ENCODE measurements at regions not wholly inside any gene's neighbourhood (a gene's known extent, or its start where the extent isn't known, plus 50 kb on each side); places are given as distances from the start of the nearest gene placed in this dataset.

DNA sequence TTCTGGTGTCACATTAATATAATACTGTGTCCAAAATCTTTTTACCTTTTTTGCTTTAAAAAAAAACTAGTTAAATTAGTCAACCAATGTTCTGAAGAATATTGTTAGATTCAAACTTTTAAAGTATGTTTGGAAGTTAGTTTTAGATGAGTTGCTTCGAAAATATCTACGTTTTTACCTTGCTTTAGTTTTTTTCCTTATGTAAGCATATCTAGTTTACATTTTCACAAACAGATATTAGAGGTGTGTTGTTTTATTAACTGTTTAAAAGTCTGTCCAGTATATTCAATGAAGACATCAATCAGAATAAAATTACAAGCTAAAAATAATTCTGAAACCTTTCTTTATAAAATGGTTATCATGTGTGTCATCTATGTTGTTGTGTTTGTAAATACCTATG, 375.0 kb upstream of the BTBD3 start:
- TF ChIP-seq, protein P1, sequence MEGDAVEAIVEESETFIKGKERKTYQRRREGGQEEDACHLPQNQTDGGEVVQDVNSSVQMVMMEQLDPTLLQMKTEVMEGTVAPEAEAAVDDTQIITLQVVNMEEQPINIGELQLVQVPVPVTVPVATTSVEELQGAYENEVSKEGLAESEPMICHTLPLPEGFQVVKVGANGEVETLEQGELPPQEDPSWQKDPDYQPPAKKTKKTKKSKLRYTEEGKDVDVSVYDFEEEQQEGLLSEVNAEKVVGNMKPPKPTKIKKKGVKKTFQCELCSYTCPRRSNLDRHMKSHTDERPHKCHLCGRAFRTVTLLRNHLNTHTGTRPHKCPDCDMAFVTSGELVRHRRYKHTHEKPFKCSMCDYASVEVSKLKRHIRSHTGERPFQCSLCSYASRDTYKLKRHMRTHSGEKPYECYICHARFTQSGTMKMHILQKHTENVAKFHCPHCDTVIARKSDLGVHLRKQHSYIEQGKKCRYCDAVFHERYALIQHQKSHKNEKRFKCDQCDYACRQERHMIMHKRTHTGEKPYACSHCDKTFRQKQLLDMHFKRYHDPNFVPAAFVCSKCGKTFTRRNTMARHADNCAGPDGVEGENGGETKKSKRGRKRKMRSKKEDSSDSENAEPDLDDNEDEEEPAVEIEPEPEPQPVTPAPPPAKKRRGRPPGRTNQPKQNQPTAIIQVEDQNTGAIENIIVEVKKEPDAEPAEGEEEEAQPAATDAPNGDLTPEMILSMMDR (conservative IDR thresholded peaks at IDR 0.05 in 1 of 2, IDR thresholded peaks at IDR 0.05 in 1 of 2; ENCODE audit: extremely low read depth in 1 of 2, insufficient read depth in 1 of 2, low read depth in 1 of 2, low read length in 2 of 2) = no peak
- no peak for TF ChIP-seq EZH2 (IDR thresholded peaks at IDR 0.05; ENCODE audit: borderline replicate concordance, low read length)

Measured in mammary epithelial cell (primary cell).